HCT116 (cell line): ENCODE measurements at regions not wholly inside any gene's neighbourhood (a gene's known extent, or its start where the extent isn't known, plus 50 kb on each side); places are given as distances from the start of the nearest gene placed in this dataset.

Experiments
- ATAC-seq: fragments of 200-7000 bp; cut with Tn5 transposase; 2 replicates; pipeline ENCODE4 v1.9.1; 2020; ENCODE audit warnings: mild to moderate bottlenecking, moderate library complexity
- BruUV-seq: library from RNA; stranded (reverse); fragments of 400-500 nt; replicated peaks from 2 replicates; lab custom pipeline; 2021; lab: Mats Ljungman, UMichigan
- CTCF ChIA-PET: fragments of 300-600 bp; sonication (Branson Sonifier 250); formaldehyde crosslinking; loops from one replicate; lab custom pipeline; 2021; ENCODE audit warnings: antibody characterized with exemption; lab: Charles Lee
- POLR2A ChIA-PET: fragments of 300-600, 350-600 bp; sonication (Branson Sonifier 250); formaldehyde crosslinking; loops from one replicate; lab custom pipeline; 2021; ENCODE audit warnings: antibody characterized with exemption; lab: Charles Lee
- RAD21 ChIA-PET, 2 experiments: fragments of 300-600 bp; sonication (Branson Sonifier 250); formaldehyde crosslinking; loops; one replicate each; lab custom pipeline; 2023; ENCODE audit warnings: low total read pairs in 2 of 2; ENCODE audit not compliant: uncharacterized antibody in 2 of 2, unreplicated experiment in 2 of 2, low non-redundant PET in 1 of 2; lab: Charles Lee
- DNase-seq: peaks from one replicate; pipeline ENCODE4 v3.0.0-alpha.2; 2010; ENCODE audit warnings: low read depth, low spot score
- H2AFZ ChIP-seq: fragments of 200-600 bp; shearing (Covaris generic), sonication (generic); 2 replicates; pipeline ENCODE4 v1.6.1; 2017; ENCODE audit warnings: low read depth, mixed run types, mixed read lengths, antibody characterized with exemption, low read length; ENCODE audit not compliant: poor library complexity, severe bottlenecking
- H3K27ac ChIP-seq: 2 replicates; pipeline ENCODE4 v1.5.1; 2012; ENCODE audit warnings: low read depth, low read length
- H3K27me3 ChIP-seq: fragments of 200-600 bp; sonication (generic); 2 replicates; pipeline ENCODE4 v1.6.1; 2016; ENCODE audit warnings: mixed run types, low read length, mixed read lengths; ENCODE audit not compliant: insufficient read depth
- H3K36me3 ChIP-seq, 2 experiments: fragments of 200-500 bp in 1 of 2; fragments of 200-600 bp in 1 of 2; sonication (Bioruptor generic) in 1 of 2; sonication (generic) in 1 of 2; 2 replicates each; pipeline versions ENCODE4 v1.5.1 to v1.6.1; 2014 to 2016; ENCODE audit warnings: low read length in 2 of 2, inconsistent platforms in 1 of 2, mixed read lengths in 1 of 2, mixed run types in 1 of 2; ENCODE audit not compliant: insufficient read depth in 2 of 2, control insufficient read depth in 1 of 2
- H3K4me1 ChIP-seq, 2 experiments: fragments of 200-600 bp in 1 of 2; sonication (generic) in 1 of 2; 2 replicates each; pipeline versions ENCODE4 v1.5.1 to v1.6.1; 2012 to 2017; ENCODE audit warnings: low read length in 2 of 2, inconsistent platforms in 1 of 2, mild to moderate bottlenecking in 1 of 2, mixed read lengths in 1 of 2, mixed run types in 1 of 2, moderate library complexity in 1 of 2; ENCODE audit not compliant: insufficient read depth in 2 of 2, control insufficient read depth in 1 of 2
- H3K4me2 ChIP-seq: fragments of 200-600 bp; sonication (generic); 2 replicates; pipeline ENCODE4 v1.6.1; 2017; ENCODE audit warnings: mixed run types, low read length, mixed read lengths
- H3K4me3 ChIP-seq, 2 experiments: fragments of 200-600 bp in 1 of 2; sonication (generic) in 1 of 2; replicated peaks in 1 of 2; 2 replicates each; pipeline ENCODE4 v1.5.1; 2011 to 2016; ENCODE audit warnings: low read length in 2 of 2, control low read depth in 1 of 2, low read depth in 1 of 2, mild to moderate bottlenecking in 1 of 2, mixed read lengths in 1 of 2, mixed run types in 1 of 2
- H3K79me2 ChIP-seq: fragments of 200-600 bp; sonication (generic); 2 replicates; pipeline ENCODE4 v1.6.1; 2017; ENCODE audit warnings: mild to moderate bottlenecking, mixed run types, low read length, moderate library complexity, mixed read lengths; ENCODE audit not compliant: insufficient read depth
- H3K9ac ChIP-seq: fragments of 200-600 bp; sonication (generic); 2 replicates; pipeline ENCODE4 v1.6.1; 2016; ENCODE audit warnings: low read length, mixed read lengths
- H3K9me2 ChIP-seq: fragments of 200-600 bp; sonication (generic), shearing (Covaris generic); 2 replicates; pipeline ENCODE4 v1.6.1; 2017; ENCODE audit warnings: mixed run types, mild to moderate bottlenecking, moderate library complexity; ENCODE audit not compliant: insufficient read depth
- H3K9me3 ChIP-seq, 2 experiments: fragments of 200-500 bp in 1 of 2; fragments of 200-600 bp in 1 of 2; sonication (Bioruptor generic) in 1 of 2; sonication (generic) in 1 of 2; 2 replicates each; pipeline ENCODE4 v1.6.1; 2014 to 2017; ENCODE audit warnings: low read length in 2 of 2, mixed read lengths in 2 of 2, inconsistent platforms in 1 of 2, low read depth in 1 of 2, mild to moderate bottlenecking in 1 of 2, mixed run types in 1 of 2, moderate library complexity in 1 of 2; ENCODE audit not compliant: control insufficient read depth in 1 of 2, insufficient read depth in 1 of 2
- H4K20me1 ChIP-seq: fragments of 200-600 bp; sonication (generic), shearing (Covaris generic); 2 replicates; pipeline ENCODE4 v1.6.1; 2017; ENCODE audit warnings: mixed run types, mild to moderate bottlenecking, moderate library complexity; ENCODE audit not compliant: insufficient read depth
- CBX3 ChIP-seq: IDR thresholded peaks from 2 replicates; pipeline ENCODE4 v1.6.1; 2012; ENCODE audit warnings: low read depth
- ELF1 ChIP-seq: IDR thresholded peaks from 2 replicates; pipeline ENCODE4 v1.6.1; 2012; ENCODE audit warnings: low read depth, borderline replicate concordance
- FOSL1 ChIP-seq: IDR thresholded peaks from 2 replicates; pipeline ENCODE4 v1.6.1; 2012; ENCODE audit warnings: low read depth
- POLR2AphosphoS5 ChIP-seq: IDR thresholded peaks from 2 replicates; pipeline ENCODE4 v1.6.1; 2011; ENCODE audit warnings: mild to moderate bottlenecking, low read depth, low read length, moderate library complexity
- RAD21 ChIP-seq: IDR thresholded peaks from 2 replicates; pipeline ENCODE4 v1.6.1; 2012; ENCODE audit warnings: low read depth, mild to moderate bottlenecking
- SP1 ChIP-seq: IDR thresholded peaks from 2 replicates; pipeline ENCODE4 v1.6.1; 2012; ENCODE audit warnings: low read depth
- SRF ChIP-seq: IDR thresholded peaks from 2 replicates; pipeline ENCODE4 v1.6.1; 2012; ENCODE audit warnings: low read depth
- TCF7L2 ChIP-seq: IDR thresholded peaks from 2 replicates; pipeline ENCODE4 v1.7.0; 2011; ENCODE audit warnings: borderline replicate concordance, inconsistent platforms; ENCODE audit not compliant: insufficient read depth, insufficient read length; ENCODE audit errors: extremely low read depth
- ZFX ChIP-seq: fragments of 450-650 bp; IDR thresholded peaks from 2 replicates; pipeline ENCODE4 v1.6.1; 2017
- intact Hi-C: fragments of 100-400 bp; cut with micrococcal nuclease; formaldehyde crosslinking; loops from 2 replicates; pipeline ENCODE4 v1.10.0; 2022
- TF ChIP-seq, protein P1 (sequence below): IDR thresholded peaks from 2 replicates; pipeline ENCODE4 v1.6.1; 2011; ENCODE audit warnings: mild to moderate bottlenecking, low read length, moderate library complexity; ENCODE audit not compliant: insufficient replicate concordance; ENCODE audit errors: extremely low read depth
- TF ChIP-seq, protein P2 (sequence below), 3 experiments: fragments of 200-600 bp in 1 of 3; sonication (generic) in 1 of 3; IDR thresholded peaks in 2 of 3; conservative IDR thresholded peaks in 1 of 3; 2 replicates each; pipeline ENCODE4 v1.5.1; 2012 to 2017; ENCODE audit warnings: low read depth in 2 of 3, low read length in 2 of 3, antibody characterized with exemption in 1 of 3, borderline replicate concordance in 1 of 3, control low read depth in 1 of 3, mild to moderate bottlenecking in 1 of 3, mixed read lengths in 1 of 3, mixed run types in 1 of 3, moderate library complexity in 1 of 3; ENCODE audit not compliant: insufficient read depth in 1 of 3

DNA sequence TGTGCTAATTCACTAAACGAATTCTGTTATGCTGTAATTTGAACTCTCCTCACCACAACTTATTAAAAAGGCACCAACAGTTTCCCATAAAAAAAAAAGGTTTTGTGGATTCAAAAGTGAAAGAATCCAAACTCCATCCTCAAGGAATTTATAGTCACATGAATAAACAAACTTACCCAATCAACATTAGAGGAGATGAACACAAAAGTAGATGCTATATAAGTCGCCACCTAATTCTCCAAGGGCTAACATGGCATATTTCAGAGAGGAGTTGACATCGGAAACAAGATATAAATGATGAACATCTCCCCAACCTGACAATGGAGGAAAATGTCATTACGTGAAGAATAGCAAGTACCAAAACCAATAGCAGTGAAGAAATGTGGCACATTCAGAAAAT, 265.5 kb upstream of the PRKD1 start:
- Histone ChIP-seq H3K79me2 (no peaks in the 10 kb centered on the region), H3K27ac (no peak overlapping the region), H3K9me2 (no peaks in the 10 kb centered on the region), H2AFZ (no peak overlapping the region), H3K36me3 (no peaks in the 10 kb centered on the region), H3K9me3 (no peaks in the 10 kb centered on the region; a peak in 1 of 4 replicates), H3K4me1 (no peaks in the 10 kb centered on the region), H3K9ac (no peak overlapping the region), H3K4me3 (no peak overlapping the region), H3K4me2 (no peak overlapping the region), H4K20me1 (no peaks in the 10 kb centered on the region), H3K27me3 (no peaks in the 10 kb centered on the region)
- ATAC-seq (no peak), DNase-seq (no peak)
- ChIA-PET POLR2A (no interaction called here), RAD21 (no interaction called here), CTCF (no interaction called here)
- no TSS peak for BruUV-seq
- intact Hi-C loops, result no loop called here
- no peak for TF ChIP-seq ZFX
- TF ChIP-seq RAD21, result no peak
- no peak for TF ChIP-seq SRF
- TF ChIP-seq, protein P1, sequence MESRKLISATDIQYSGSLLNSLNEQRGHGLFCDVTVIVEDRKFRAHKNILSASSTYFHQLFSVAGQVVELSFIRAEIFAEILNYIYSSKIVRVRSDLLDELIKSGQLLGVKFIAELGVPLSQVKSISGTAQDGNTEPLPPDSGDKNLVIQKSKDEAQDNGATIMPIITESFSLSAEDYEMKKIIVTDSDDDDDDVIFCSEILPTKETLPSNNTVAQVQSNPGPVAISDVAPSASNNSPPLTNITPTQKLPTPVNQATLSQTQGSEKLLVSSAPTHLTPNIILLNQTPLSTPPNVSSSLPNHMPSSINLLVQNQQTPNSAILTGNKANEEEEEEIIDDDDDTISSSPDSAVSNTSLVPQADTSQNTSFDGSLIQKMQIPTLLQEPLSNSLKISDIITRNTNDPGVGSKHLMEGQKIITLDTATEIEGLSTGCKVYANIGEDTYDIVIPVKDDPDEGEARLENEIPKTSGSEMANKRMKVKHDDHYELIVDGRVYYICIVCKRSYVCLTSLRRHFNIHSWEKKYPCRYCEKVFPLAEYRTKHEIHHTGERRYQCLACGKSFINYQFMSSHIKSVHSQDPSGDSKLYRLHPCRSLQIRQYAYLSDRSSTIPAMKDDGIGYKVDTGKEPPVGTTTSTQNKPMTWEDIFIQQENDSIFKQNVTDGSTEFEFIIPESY, result no peak
- TF ChIP-seq ELF1, result no peak
- no peak for TF ChIP-seq FOSL1
- TF ChIP-seq POLR2AphosphoS5, result no peak
- TF ChIP-seq CBX3, result no peak
- TF ChIP-seq, protein P2, sequence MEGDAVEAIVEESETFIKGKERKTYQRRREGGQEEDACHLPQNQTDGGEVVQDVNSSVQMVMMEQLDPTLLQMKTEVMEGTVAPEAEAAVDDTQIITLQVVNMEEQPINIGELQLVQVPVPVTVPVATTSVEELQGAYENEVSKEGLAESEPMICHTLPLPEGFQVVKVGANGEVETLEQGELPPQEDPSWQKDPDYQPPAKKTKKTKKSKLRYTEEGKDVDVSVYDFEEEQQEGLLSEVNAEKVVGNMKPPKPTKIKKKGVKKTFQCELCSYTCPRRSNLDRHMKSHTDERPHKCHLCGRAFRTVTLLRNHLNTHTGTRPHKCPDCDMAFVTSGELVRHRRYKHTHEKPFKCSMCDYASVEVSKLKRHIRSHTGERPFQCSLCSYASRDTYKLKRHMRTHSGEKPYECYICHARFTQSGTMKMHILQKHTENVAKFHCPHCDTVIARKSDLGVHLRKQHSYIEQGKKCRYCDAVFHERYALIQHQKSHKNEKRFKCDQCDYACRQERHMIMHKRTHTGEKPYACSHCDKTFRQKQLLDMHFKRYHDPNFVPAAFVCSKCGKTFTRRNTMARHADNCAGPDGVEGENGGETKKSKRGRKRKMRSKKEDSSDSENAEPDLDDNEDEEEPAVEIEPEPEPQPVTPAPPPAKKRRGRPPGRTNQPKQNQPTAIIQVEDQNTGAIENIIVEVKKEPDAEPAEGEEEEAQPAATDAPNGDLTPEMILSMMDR (IDR thresholded peaks at IDR 0.05 in 2 of 3, conservative IDR thresholded peaks at IDR 0.05 in 1 of 3; ENCODE audit: borderline replicate concordance in 1 of 3, insufficient read depth in 1 of 3, low read depth in 2 of 3, low read length in 2 of 3), result no peak
- no peak for TF ChIP-seq SP1
- no peak for TF ChIP-seq TCF7L2
